Neural progenitor cell (in vitro differentiated cells): ENCODE measurements at regions not wholly inside any gene's neighbourhood (a gene's known extent, or its start where the extent isn't known, plus 50 kb on each side); places are given as distances from the start of the nearest gene placed in this dataset.

Source experiments
- DNase-seq: peaks from one replicate; pipeline ENCODE4 v3.0.0-alpha.2; 2016; ENCODE audit warnings: low spot score
- H2AFZ ChIP-seq: fragments of 200-600 bp; sonication (generic); replicated peaks from 2 replicates; pipeline ENCODE4 v1.6.1; 2016; ENCODE audit warnings: antibody characterized with exemption
- H3F3A ChIP-seq: fragments of 200-600 bp; sonication (generic); 2 replicates; pipeline ENCODE4 v1.6.1; 2016; ENCODE audit warnings: antibody characterized with exemption, low read depth
- H3K27ac ChIP-seq: fragments of 200-600 bp; sonication (generic); 2 replicates; pipeline ENCODE4 v1.5.1; 2016; ENCODE audit warnings: mild to moderate bottlenecking
- H3K27me3 ChIP-seq: fragments of 200-600 bp; sonication (generic); 2 replicates; pipeline ENCODE4 v1.6.1; 2016; ENCODE audit warnings: mild to moderate bottlenecking, moderate library complexity
- H3K36me3 ChIP-seq: fragments of 200-600 bp; sonication (generic); 2 replicates; pipeline ENCODE4 v1.5.1; 2016
- H3K4me1 ChIP-seq: fragments of 200-600 bp; sonication (generic); 2 replicates; pipeline ENCODE4 v1.6.1; 2016; ENCODE audit warnings: mixed run types
- H3K4me2 ChIP-seq: fragments of 200-600 bp; sonication (generic); 2 replicates; pipeline ENCODE4 v1.6.1; 2016
- H3K4me3 ChIP-seq: fragments of 200-600 bp; sonication (generic); 2 replicates; pipeline ENCODE4 v1.5.1; 2016
- H3K79me2 ChIP-seq: fragments of 200-600 bp; sonication (generic); 2 replicates; pipeline ENCODE4 v1.6.1; 2016; ENCODE audit warnings: low read depth
- H3K9ac ChIP-seq: fragments of 200-600 bp; sonication (generic); 2 replicates; pipeline ENCODE4 v1.6.1; 2016
- H3K9me3 ChIP-seq: fragments of 200-600 bp; sonication (generic); 2 replicates; pipeline ENCODE4 v1.5.1; 2016; ENCODE audit warnings: low read depth
- H4K20me1 ChIP-seq: fragments of 200-600 bp; sonication (generic); 2 replicates; pipeline ENCODE4 v1.6.1; 2016; ENCODE audit warnings: low read depth
- H3K27ac Mint-ChIP-seq: 3 replicates; pipeline ENCODE4 v1.8.0; 2021; ENCODE audit warnings: mixed read lengths
- H3K27me3 Mint-ChIP-seq: 2 replicates; pipeline ENCODE4 v1.8.0; 2022; ENCODE audit warnings: low read depth, mild to moderate bottlenecking, inconsistent platforms, moderate library complexity, mixed read lengths; ENCODE audit not compliant: insufficient read depth
- H3K36me3 Mint-ChIP-seq: 3 replicates; pipeline ENCODE4 v1.8.0; 2021; ENCODE audit warnings: mixed read lengths
- H3K4me1 Mint-ChIP-seq: 3 replicates; pipeline ENCODE4 v1.8.0; 2021; ENCODE audit warnings: mixed read lengths
- H3K4me3 Mint-ChIP-seq: 3 replicates; pipeline ENCODE4 v1.8.0; 2021; ENCODE audit warnings: mild to moderate bottlenecking, moderate library complexity, mixed read lengths
- H3K9me3 Mint-ChIP-seq: 3 replicates; pipeline ENCODE4 v1.8.0; 2020; ENCODE audit warnings: mixed read lengths
- CTCF ChIP-seq: fragments of 200-600 bp; sonication (generic); IDR thresholded peaks from 2 replicates; pipeline ENCODE4 v1.5.1; 2017; ENCODE audit warnings: antibody characterized with exemption, mild to moderate bottlenecking
- EZH2 ChIP-seq: fragments of 200-600 bp; sonication (generic); IDR thresholded peaks from 2 replicates; pipeline ENCODE4 v1.6.1; 2017; ENCODE audit warnings: antibody characterized with exemption, mild to moderate bottlenecking, moderate library complexity
- EZH2phosphoT487 ChIP-seq: fragments of 200-600 bp; sonication (generic); IDR thresholded peaks from 2 replicates; pipeline ENCODE4 v1.6.1; 2017; ENCODE audit warnings: antibody characterized with exemption

DNA sequence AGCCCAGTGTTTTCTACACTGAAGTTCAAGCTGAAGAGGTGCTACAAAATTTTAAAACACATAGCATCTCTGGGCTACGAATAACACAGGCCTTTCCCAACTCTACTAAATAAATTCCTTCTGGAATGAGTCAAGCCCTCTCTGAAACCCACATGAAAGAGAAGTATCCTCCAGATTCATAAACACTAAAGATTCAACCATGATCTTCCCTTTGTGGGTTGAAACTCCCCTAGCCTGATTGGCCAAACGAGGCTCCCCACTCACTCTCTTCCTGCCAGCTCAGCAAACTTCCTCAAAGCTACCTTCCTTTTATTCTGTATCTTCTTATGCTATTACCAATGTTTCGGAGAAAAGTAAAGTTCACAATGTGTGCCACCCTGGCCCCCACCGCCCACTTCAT lies 95.4 kb downstream of the NKX6-1 start:
- Histone ChIP-seq H3K4me2 (no peak overlapping the region), H3K4me3 (no peak overlapping the region), H3K9me3 (no peaks in the 10 kb centered on the region), H3K79me2 (no peaks in the 10 kb centered on the region), H3K27ac (no peak overlapping the region), H3K36me3 (no peaks in the 10 kb centered on the region), H2AFZ (no peak overlapping the region), H3K9ac (no peak overlapping the region), H3F3A (no peaks in the 10 kb centered on the region), H3K27me3 (no peaks in the 10 kb centered on the region), H3K4me1 (peaks cover 8% of the 10 kb centered on the region), H4K20me1 (no peaks in the 10 kb centered on the region)
- Mint-ChIP-seq H3K9me3 (no peaks in the 10 kb centered on the region), H3K36me3 (no peaks in the 10 kb centered on the region), H3K4me3 (no peak overlapping the region), H3K27me3 (peaks cover 13% of the 10 kb centered on the region), H3K4me1 (peaks cover 19% of the 10 kb centered on the region), H3K27ac (no peak overlapping the region)
- TF ChIP-seq CTCF, result no peak
- TF ChIP-seq EZH2, result no peak
- TF ChIP-seq EZH2phosphoT487, result no peak
- no peak for DNase-seq

- H3K4me1 ChIP-seq, result no peaks in the 10 kb centered on the region
- no peaks in the 10 kb centered on the region for H3K79me2 ChIP-seq
- Mint-ChIP-seq H3K4me1 (peaks cover 5% of the 10 kb centered on the region), H3K9me3 (no peaks in the 10 kb centered on the region), H3K36me3 (no peaks in the 10 kb centered on the region), H3K27me3 (peaks cover 13% of the 10 kb centered on the region), H3K27ac (no peak overlapping the region), H3K4me3 (no peak overlapping the region)
- H3K9ac ChIP-seq, result no peak overlapping the region
- no peaks in the 10 kb centered on the region for H4K20me1 ChIP-seq
- H3F3A ChIP-seq, result no peaks in the 10 kb centered on the region
- TF ChIP-seq EZH2 (no peak), CTCF (peak; percentile 11), EZH2phosphoT487 (no peak)
- no peaks in the 10 kb centered on the region for H3K9me3 ChIP-seq
- no peak overlapping the region for H2AFZ ChIP-seq
- H3K27me3 ChIP-seq, result no peaks in the 10 kb centered on the region
- no peak for DNase-seq
- H3K4me2 ChIP-seq, result no peak overlapping the region
- H3K36me3 ChIP-seq, result no peaks in the 10 kb centered on the region
- no peak overlapping the region for H3K4me3 ChIP-seq
- H3K27ac ChIP-seq, result no peak overlapping the region
Measured at GRCh38 chr4:84401701-84402306, 97.3 kb downstream of the NKX6-1 start.

DNA sequence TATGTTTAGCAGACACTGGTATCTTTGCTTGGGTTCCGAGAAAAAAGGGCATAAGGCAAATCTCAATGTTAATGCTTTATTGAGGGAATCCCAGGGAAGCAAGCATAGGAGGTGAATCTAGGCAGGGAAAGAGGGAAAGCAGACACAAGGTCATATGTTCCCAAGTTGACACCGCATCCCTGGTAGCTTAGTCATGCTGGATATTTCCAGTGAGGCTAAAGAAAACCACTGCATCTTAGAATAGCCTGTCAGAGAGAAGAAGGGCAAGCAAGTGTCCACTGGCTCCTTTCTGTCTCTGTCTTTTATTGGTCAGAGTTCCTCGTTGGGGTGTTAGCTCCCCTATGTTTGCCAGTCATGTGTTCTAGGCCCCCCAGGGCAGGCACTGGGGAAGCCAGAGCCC lies 104.7 kb downstream of the NKX6-1 start:
- peaks cover 6% of the 10 kb centered on the region for H3K4me1 ChIP-seq
- H2AFZ ChIP-seq, result peak overlapping the region; percentile 51
- no peaks in the 10 kb centered on the region for H4K20me1 ChIP-seq
- Mint-ChIP-seq H3K9me3 (no peaks in the 10 kb centered on the region), H3K27me3 (peaks cover 23% of the 10 kb centered on the region), H3K4me3 (no peak overlapping the region), H3K36me3 (no peaks in the 10 kb centered on the region), H3K27ac (no peak overlapping the region), H3K4me1 (peaks cover 8% of the 10 kb centered on the region)
- no peaks in the 10 kb centered on the region for H3K9me3 ChIP-seq
- no peak overlapping the region for H3K4me3 ChIP-seq
- no peak overlapping the region for H3K4me2 ChIP-seq
- peaks cover 10% of the 10 kb centered on the region for H3K27me3 ChIP-seq
- H3K9ac ChIP-seq, result no peak overlapping the region
- H3K27ac ChIP-seq, result no peak overlapping the region
- H3K36me3 ChIP-seq, result no peaks in the 10 kb centered on the region
- H3F3A ChIP-seq, result peaks cover 3% of the 10 kb centered on the region
- DNase-seq, result no peak
- TF ChIP-seq CTCF (no peak), EZH2phosphoT487 (no peak), EZH2 (no peak)
- H3K79me2 ChIP-seq, result no peaks in the 10 kb centered on the region
